IMR-90 (cell line): ENCODE measurements at regions not wholly inside any gene's neighbourhood (a gene's known extent, or its start where the extent isn't known, plus 50 kb on each side); places are given as distances from the start of the nearest gene placed in this dataset.

ENCODE experiments used
- ATAC-seq: fragments of 200-7000 bp; cut with Tn5 transposase; 2 replicates; pipeline ENCODE4 v1.9.1; 2020; ENCODE audit warnings: low read depth, mild to moderate bottlenecking, moderate library complexity
- BruUV-seq: library from RNA; stranded (reverse); fragments of 400-500 nt; replicated peaks from 2 replicates; lab custom pipeline; 2021; lab: Mats Ljungman, UMichigan
- CTCF ChIA-PET: fragments of 300-600 bp; formaldehyde crosslinking; extraction: SDS; loops from one replicate; lab custom pipeline; 2021; ENCODE audit warnings: antibody characterized with exemption; lab: Yijun Ruan, JAX
- POLR2A ChIA-PET: fragments of 300-600 bp; sonication (Branson Sonifier 250); formaldehyde crosslinking; loops from one replicate; lab custom pipeline; 2022; ENCODE audit warnings: antibody characterized with exemption; ENCODE audit not compliant: unreplicated experiment; lab: Charles Lee
- DNase-seq: peaks from one replicate; pipeline ENCODE4 v3.0.0; 2013
- H2AFZ ChIP-seq: replicated peaks from 2 replicates; pipeline ENCODE3; 2013; ENCODE audit warnings: low read length, mild to moderate bottlenecking; ENCODE audit not compliant: poor library complexity
- H2AK5ac ChIP-seq: 2 replicates; pipeline ENCODE4 v1.6.1; 2013; ENCODE audit warnings: low read depth, low read length, inconsistent platforms
- H2AK9ac ChIP-seq: replicated peaks from 2 replicates; pipeline ENCODE3; 2013; ENCODE audit warnings: mild to moderate bottlenecking, low read depth, low read length, moderate library complexity; ENCODE audit not compliant: poor library complexity
- H2BK120ac ChIP-seq: 2 replicates; pipeline ENCODE4 v1.6.1; 2013; ENCODE audit warnings: low read depth, low read length, inconsistent platforms
- H2BK15ac ChIP-seq: 3 replicates; pipeline ENCODE4 v1.6.1; 2013; ENCODE audit warnings: low read depth, low read length, inconsistent platforms
- H2BK20ac ChIP-seq: 2 replicates; pipeline ENCODE4 v1.6.1; 2013; ENCODE audit warnings: low read depth, mild to moderate bottlenecking, inconsistent platforms, low read length, moderate library complexity
- H2BK5ac ChIP-seq: 2 replicates; pipeline ENCODE4 v1.6.1; 2013; ENCODE audit warnings: mild to moderate bottlenecking, low read depth, low read length, inconsistent platforms; ENCODE audit not compliant: poor library complexity, severe bottlenecking
- H3K14ac ChIP-seq: replicated peaks from 2 replicates; pipeline ENCODE4 v1.6.1; 2013; ENCODE audit warnings: low read depth, low read length, inconsistent platforms
- H3K18ac ChIP-seq: 2 replicates; pipeline ENCODE4 v1.6.1; 2013; ENCODE audit warnings: low read depth, low read length, control low read depth
- H3K23ac ChIP-seq: 2 replicates; pipeline ENCODE4 v1.6.1; 2013; ENCODE audit warnings: low read depth, low read length, inconsistent platforms
- H3K27ac ChIP-seq: 2 replicates; pipeline ENCODE4 v1.5.1; 2013; ENCODE audit warnings: mild to moderate bottlenecking, control low read depth, low read length; ENCODE audit not compliant: insufficient read depth
- H3K27me3 ChIP-seq: 2 replicates; pipeline ENCODE4 v1.6.1; 2013; ENCODE audit warnings: low read length; ENCODE audit not compliant: control insufficient read depth, insufficient read depth
- H3K36me3 ChIP-seq: 2 replicates; pipeline ENCODE4 v1.6.1; 2013; ENCODE audit warnings: low read length, mixed read lengths; ENCODE audit not compliant: control insufficient read depth, insufficient read depth
- H3K4ac ChIP-seq: 2 replicates; pipeline ENCODE4 v1.6.1; 2013; ENCODE audit warnings: low read depth, low read length, inconsistent platforms
- H3K4me1 ChIP-seq: 2 replicates; pipeline ENCODE4 v1.6.1; 2013; ENCODE audit warnings: low read length, mixed read lengths; ENCODE audit not compliant: control insufficient read depth, insufficient read depth
- H3K4me2 ChIP-seq: 2 replicates; pipeline ENCODE4 v1.6.1; 2013; ENCODE audit warnings: low read depth, mild to moderate bottlenecking, control low read depth, low read length, moderate library complexity
- H3K4me3 ChIP-seq: 2 replicates; pipeline ENCODE4 v1.5.1; 2013; ENCODE audit warnings: low read depth, mild to moderate bottlenecking, control low read depth, low read length, moderate library complexity; ENCODE audit not compliant: insufficient read depth
- H3K56ac ChIP-seq: 2 replicates; pipeline ENCODE4 v1.6.1; 2013; ENCODE audit warnings: low read length, inconsistent platforms; ENCODE audit not compliant: insufficient read depth; ENCODE audit errors: extremely low read depth
- H3K79me1 ChIP-seq, 2 experiments: 2 replicates each; pipeline ENCODE4 v1.6.1; 2013; ENCODE audit warnings: low read length in 2 of 2, inconsistent platforms in 1 of 2, low read depth in 1 of 2
- H3K9ac ChIP-seq: 2 replicates; pipeline ENCODE4 v1.6.1; 2013; ENCODE audit warnings: low read depth, low read length, control low read depth
- H3K9me1 ChIP-seq: 2 replicates; pipeline ENCODE4 v1.6.1; 2013; ENCODE audit warnings: low read length, inconsistent platforms; ENCODE audit not compliant: insufficient read depth
- H3K9me3 ChIP-seq: 2 replicates; pipeline ENCODE4 v1.6.1; 2013; ENCODE audit warnings: low read length; ENCODE audit not compliant: control insufficient read depth, insufficient read depth
- H4K20me1 ChIP-seq: 2 replicates; pipeline ENCODE4 v1.6.1; 2013; ENCODE audit warnings: low read length, inconsistent platforms; ENCODE audit not compliant: insufficient read depth
- H4K5ac ChIP-seq: 2 replicates; pipeline ENCODE4 v1.6.1; 2013; ENCODE audit warnings: mild to moderate bottlenecking, low read depth, low read length, control low read depth
- H4K8ac ChIP-seq, 2 experiments: 2 replicates each; pipeline ENCODE4 v1.6.1; 2013; ENCODE audit warnings: low read depth in 2 of 2, low read length in 2 of 2, control low read depth in 1 of 2, inconsistent platforms in 1 of 2
- H4K91ac ChIP-seq: 2 replicates; pipeline ENCODE4 v1.6.1; 2013; ENCODE audit warnings: low read depth, low read length, inconsistent platforms; ENCODE audit not compliant: insufficient read depth
- BHLHE40 ChIP-seq: fragments of 150-350 bp; IDR thresholded peaks from 2 replicates; pipeline ENCODE4 v1.6.1; 2016; ENCODE audit warnings: mild to moderate bottlenecking, low read depth, low read length
- CEBPB ChIP-seq: IDR thresholded peaks from 2 replicates; pipeline ENCODE4 v1.6.1; 2012; ENCODE audit warnings: low read depth, low read length, improper control_type of control experiment
- FOS ChIP-seq: fragments of 150-350 bp; IDR thresholded peaks from 2 replicates; pipeline ENCODE4 v1.6.1; 2016; ENCODE audit warnings: low read depth, low read length
- MAFK ChIP-seq: IDR thresholded peaks from 2 replicates; pipeline ENCODE4 v1.6.1; 2012; ENCODE audit warnings: low read depth, low read length, improper control_type of control experiment
- MAZ ChIP-seq: IDR thresholded peaks from 2 replicates; pipeline ENCODE4 v1.6.1; 2012; ENCODE audit warnings: low read depth, mild to moderate bottlenecking, low read length, improper control_type of control experiment, moderate library complexity, borderline replicate concordance
- MXI1 ChIP-seq: IDR thresholded peaks from 2 replicates; pipeline ENCODE4 v1.6.1; 2012; ENCODE audit warnings: low read depth, mild to moderate bottlenecking, low read length, moderate library complexity, borderline replicate concordance
- NFE2L2 ChIP-seq: fragments of 150-350 bp; IDR thresholded peaks from 2 replicates; pipeline ENCODE4 v1.6.1; 2016; ENCODE audit warnings: low read depth, mild to moderate bottlenecking, low read length
- POLR2A ChIP-seq: IDR thresholded peaks from 2 replicates; pipeline ENCODE4 v1.6.1; 2012; ENCODE audit warnings: mild to moderate bottlenecking, low read depth, low read length
- RAD21 ChIP-seq: IDR thresholded peaks from 2 replicates; pipeline ENCODE4 v1.6.1; 2012; ENCODE audit warnings: low read length, improper control_type of control experiment
- RCOR1 ChIP-seq: IDR thresholded peaks from 2 replicates; pipeline ENCODE4 v1.6.1; 2012; ENCODE audit warnings: mild to moderate bottlenecking, low read length, improper control_type of control experiment; ENCODE audit not compliant: insufficient replicate concordance
- RFX5 ChIP-seq: IDR thresholded peaks from 2 replicates; pipeline ENCODE4 v1.8.0; 2012; ENCODE audit warnings: low read depth, mild to moderate bottlenecking, low read length, moderate library complexity
- SMC3 ChIP-seq: fragments of 150-350 bp; IDR thresholded peaks from 2 replicates; pipeline ENCODE4 v1.6.1; 2016; ENCODE audit warnings: low read depth, mild to moderate bottlenecking, antibody characterized with exemption, low read length, moderate library complexity
- WGBS, 2 experiments: methylation state at CpG; one replicate each; pipeline versions ENCODE4 v1.1.5 to v1.1.7; 2013; ENCODE audit warnings: missing lambda C conversion rate in 2 of 2; ENCODE audit not compliant: insufficient read length in 1 of 2; ENCODE audit errors: extremely low coverage in 2 of 2; 5-methylcytosine and 5-hydroxymethylcytosine counted together
- dilution Hi-C: fragments of 300-500 bp; cut with HindIII; formaldehyde crosslinking; loops from one replicate; pipeline ENCODE4 v1.14.3; 2018; ENCODE audit warnings: low sequenced_read_pairs; ENCODE audit not compliant: unreplicated experiment
- in situ Hi-C: fragments of 300-500 bp; cut with MboI; formaldehyde crosslinking; loops from 3 replicates; pipeline ENCODE4 v1.14.3; 2019; ENCODE audit warnings: low sequenced_read_pairs, inconsistent platforms, mixed read lengths
- intact Hi-C: fragments of 100-400 bp; cut with micrococcal nuclease; formaldehyde crosslinking; loops from 2 replicates; pipeline ENCODE4 v1.10.0; 2022
- TF ChIP-seq, protein P1 (sequence below): conservative IDR thresholded peaks from 2 replicates; pipeline ENCODE4 v1.5.1; 2012; ENCODE audit warnings: mild to moderate bottlenecking, low read depth, low read length, improper control_type of control experiment

DNA sequence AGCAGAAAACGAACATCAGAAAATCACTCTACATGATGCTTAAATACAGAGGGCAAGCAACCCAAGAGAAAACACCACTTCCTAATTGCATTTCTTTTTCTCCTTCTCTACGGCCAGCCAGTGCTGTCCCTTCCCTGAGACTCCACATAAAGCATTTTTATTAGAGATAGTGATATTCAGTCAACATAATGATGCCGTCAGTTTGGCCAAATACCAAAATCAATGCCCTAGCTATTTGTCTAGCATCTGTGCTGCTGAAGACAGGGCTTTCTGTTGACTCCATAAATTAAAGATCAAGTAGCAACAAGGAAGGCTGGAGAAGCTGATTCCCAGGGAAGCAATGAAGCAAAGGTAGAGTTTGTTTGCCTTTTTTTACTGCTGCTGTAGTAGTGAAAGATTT, 1024.9 kb downstream of the REEP3 start:
- Histone ChIP-seq H3K4ac (no peak overlapping the region), H3K4me1 (no peaks in the 10 kb centered on the region), H4K20me1 (no peaks in the 10 kb centered on the region), H3K14ac (no peak overlapping the region), H3K18ac (no peak overlapping the region), H2BK20ac (no peak overlapping the region), H3K36me3 (no peaks in the 10 kb centered on the region), H3K9me1 (no peaks in the 10 kb centered on the region), H3K9me3 (no peaks in the 10 kb centered on the region), H2BK5ac (no peak overlapping the region), H3K27ac (no peak overlapping the region), H3K23ac (no peak overlapping the region), H4K5ac (no peak overlapping the region), H2BK120ac (no peak overlapping the region), H3K79me1 (no peaks in the 10 kb centered on the region), H4K8ac (no peak overlapping the region), H4K91ac (no peak overlapping the region), H2BK15ac (no peak overlapping the region), H3K4me2 (no peak overlapping the region), H2AFZ (no peak overlapping the region), H3K9ac (no peak overlapping the region), H3K56ac (no peak overlapping the region), H3K27me3 (no peaks in the 10 kb centered on the region), H2AK5ac (no peak overlapping the region), H2AK9ac (no peak overlapping the region), H3K4me3 (no peak overlapping the region)
- ATAC-seq (no peak), DNase-seq (no peak)
- dilution Hi-C loops (no loop called here), in situ Hi-C loops (no loop called here), intact Hi-C loops (no loop called here)
- WGBS, 2 experiments = no CpG with 5 or more reads among the region's 3 CpGs
- ChIA-PET POLR2A (no interaction called here), CTCF (no interaction called here)
- TF ChIP-seq SMC3 (no peak), RCOR1 (no peak), NFE2L2 (no peak), RAD21 (no peak), FOS (no peak), MAZ (no peak), POLR2A (no peak), BHLHE40 (no peak), CEBPB (no peak), MXI1 (no peak), MAFK (no peak), RFX5 (no peak)
- TF ChIP-seq, protein P1, sequence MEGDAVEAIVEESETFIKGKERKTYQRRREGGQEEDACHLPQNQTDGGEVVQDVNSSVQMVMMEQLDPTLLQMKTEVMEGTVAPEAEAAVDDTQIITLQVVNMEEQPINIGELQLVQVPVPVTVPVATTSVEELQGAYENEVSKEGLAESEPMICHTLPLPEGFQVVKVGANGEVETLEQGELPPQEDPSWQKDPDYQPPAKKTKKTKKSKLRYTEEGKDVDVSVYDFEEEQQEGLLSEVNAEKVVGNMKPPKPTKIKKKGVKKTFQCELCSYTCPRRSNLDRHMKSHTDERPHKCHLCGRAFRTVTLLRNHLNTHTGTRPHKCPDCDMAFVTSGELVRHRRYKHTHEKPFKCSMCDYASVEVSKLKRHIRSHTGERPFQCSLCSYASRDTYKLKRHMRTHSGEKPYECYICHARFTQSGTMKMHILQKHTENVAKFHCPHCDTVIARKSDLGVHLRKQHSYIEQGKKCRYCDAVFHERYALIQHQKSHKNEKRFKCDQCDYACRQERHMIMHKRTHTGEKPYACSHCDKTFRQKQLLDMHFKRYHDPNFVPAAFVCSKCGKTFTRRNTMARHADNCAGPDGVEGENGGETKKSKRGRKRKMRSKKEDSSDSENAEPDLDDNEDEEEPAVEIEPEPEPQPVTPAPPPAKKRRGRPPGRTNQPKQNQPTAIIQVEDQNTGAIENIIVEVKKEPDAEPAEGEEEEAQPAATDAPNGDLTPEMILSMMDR = no peak
- BruUV-seq = no TSS peak
